Ishikawa (cell line): ENCODE measurements at regions not wholly inside any gene's neighbourhood (a gene's known extent, or its start where the extent isn't known, plus 50 kb on each side); places are given as distances from the start of the nearest gene placed in this dataset.

Source experiments
- EP300 ChIP-seq: IDR thresholded peaks from 2 replicates; pipeline ENCODE4 v1.6.1; 2012; ENCODE audit warnings: borderline replicate concordance
- TAF1 ChIP-seq: IDR thresholded peaks from 2 replicates; pipeline ENCODE4 v1.6.1; 2012; ENCODE audit warnings: low read depth, mild to moderate bottlenecking
- YY1 ChIP-seq: IDR thresholded peaks from 2 replicates; pipeline ENCODE4 v1.6.1; 2012; ENCODE audit warnings: low read depth
- TF ChIP-seq, protein P1 (sequence below): IDR thresholded peaks from 2 replicates; pipeline ENCODE4 v1.6.1; 2012; ENCODE audit warnings: low read depth, mild to moderate bottlenecking

DNA sequence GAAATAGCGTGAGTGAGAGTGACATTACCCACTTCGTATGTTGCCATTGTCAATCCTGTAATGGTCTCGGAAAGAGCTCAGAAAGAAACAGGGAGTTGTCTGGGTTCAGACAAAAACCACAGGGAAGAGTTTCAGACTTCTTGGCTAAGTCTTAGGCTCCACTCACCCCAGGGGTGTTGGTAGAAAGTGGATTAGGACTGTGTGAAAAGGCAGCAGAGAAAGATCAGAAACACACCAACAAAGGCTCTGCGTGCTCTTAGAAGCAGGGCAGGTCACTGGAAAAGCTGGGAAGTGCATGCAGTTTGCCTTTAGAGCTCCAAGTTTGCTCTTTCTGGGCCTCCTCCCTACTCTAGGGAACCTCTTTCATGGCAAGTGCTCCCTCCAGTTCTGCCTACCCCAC, 106.1 kb upstream of the PLXNC1 start:
- no peak for TF ChIP-seq YY1
- TF ChIP-seq EP300, result no peak
- TF ChIP-seq TAF1, result no peak
- TF ChIP-seq, protein P1, sequence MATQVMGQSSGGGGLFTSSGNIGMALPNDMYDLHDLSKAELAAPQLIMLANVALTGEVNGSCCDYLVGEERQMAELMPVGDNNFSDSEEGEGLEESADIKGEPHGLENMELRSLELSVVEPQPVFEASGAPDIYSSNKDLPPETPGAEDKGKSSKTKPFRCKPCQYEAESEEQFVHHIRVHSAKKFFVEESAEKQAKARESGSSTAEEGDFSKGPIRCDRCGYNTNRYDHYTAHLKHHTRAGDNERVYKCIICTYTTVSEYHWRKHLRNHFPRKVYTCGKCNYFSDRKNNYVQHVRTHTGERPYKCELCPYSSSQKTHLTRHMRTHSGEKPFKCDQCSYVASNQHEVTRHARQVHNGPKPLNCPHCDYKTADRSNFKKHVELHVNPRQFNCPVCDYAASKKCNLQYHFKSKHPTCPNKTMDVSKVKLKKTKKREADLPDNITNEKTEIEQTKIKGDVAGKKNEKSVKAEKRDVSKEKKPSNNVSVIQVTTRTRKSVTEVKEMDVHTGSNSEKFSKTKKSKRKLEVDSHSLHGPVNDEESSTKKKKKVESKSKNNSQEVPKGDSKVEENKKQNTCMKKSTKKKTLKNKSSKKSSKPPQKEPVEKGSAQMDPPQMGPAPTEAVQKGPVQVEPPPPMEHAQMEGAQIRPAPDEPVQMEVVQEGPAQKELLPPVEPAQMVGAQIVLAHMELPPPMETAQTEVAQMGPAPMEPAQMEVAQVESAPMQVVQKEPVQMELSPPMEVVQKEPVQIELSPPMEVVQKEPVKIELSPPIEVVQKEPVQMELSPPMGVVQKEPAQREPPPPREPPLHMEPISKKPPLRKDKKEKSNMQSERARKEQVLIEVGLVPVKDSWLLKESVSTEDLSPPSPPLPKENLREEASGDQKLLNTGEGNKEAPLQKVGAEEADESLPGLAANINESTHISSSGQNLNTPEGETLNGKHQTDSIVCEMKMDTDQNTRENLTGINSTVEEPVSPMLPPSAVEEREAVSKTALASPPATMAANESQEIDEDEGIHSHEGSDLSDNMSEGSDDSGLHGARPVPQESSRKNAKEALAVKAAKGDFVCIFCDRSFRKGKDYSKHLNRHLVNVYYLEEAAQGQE, result no peak
